ENCODE measurements at regions not wholly inside any gene's neighbourhood (a gene's known extent, or its start where the extent isn't known, plus 50 kb on each side); places are given as distances from the start of the nearest gene placed in this dataset.

DNA sequence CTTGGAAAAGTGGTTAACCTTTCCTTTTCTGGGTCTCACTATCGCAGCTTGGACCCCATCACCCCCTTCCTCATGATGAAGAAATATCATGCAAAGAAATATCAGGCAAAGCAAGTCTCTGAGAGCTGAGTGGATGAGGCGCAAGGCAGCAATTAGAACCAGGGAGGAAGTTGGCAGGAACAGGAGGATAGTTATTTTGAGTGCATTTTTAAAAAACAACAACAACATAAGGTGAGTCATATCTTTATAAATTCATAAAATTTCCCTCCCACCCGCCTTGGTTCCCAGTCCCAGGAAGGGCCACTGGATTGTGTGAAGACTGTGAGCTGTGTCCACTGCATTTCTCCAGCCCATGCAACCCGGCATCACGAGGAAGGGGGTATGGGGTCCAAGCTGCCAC lies 316.9 kb upstream of the TLE3 start:
- Histone ChIP-seq H2BK20ac (ENCODE audit: low read depth, low read length, poor library complexity, severe bottlenecking) (no peak overlapping the region), H3K18ac (ENCODE audit: insufficient read length, low read depth, low read length) (no peak overlapping the region), H3T11ph (ENCODE audit: low read length) (no peak overlapping the region), H3K4ac (ENCODE audit: low read depth, low read length) (no peak overlapping the region), H3K23ac (ENCODE audit: insufficient read length, low read depth, low read length) (no peak overlapping the region), H4K5ac (ENCODE audit: insufficient read length, low read depth, low read length) (no peak overlapping the region), H4K20me1 (ENCODE audit: control insufficient read depth, insufficient read depth, insufficient read length) (no peaks in the 10 kb centered on the region), H3K4me2 (ENCODE audit: insufficient read depth, insufficient read length, low read length) (no peak overlapping the region), H2AFZ (ENCODE audit: low read length) (no peak overlapping the region), H2BK120ac (ENCODE audit: low read depth, low read length, poor library complexity, severe bottlenecking) (no peak overlapping the region), H2BK5ac (ENCODE audit: insufficient read length, low read length) (no peak overlapping the region), H2AK5ac (ENCODE audit: insufficient read length, low read length) (no peak overlapping the region), H3K79me1 (ENCODE audit: insufficient read depth, low read depth, low read length, poor library complexity, severe bottlenecking) (no peaks in the 10 kb centered on the region), H2BK15ac (ENCODE audit: low read depth, low read length) (no peak overlapping the region), H3K9ac (ENCODE audit: extremely low read depth, insufficient read length, low read length) (no peak overlapping the region), H3K4me1 (ENCODE audit: insufficient read depth, low read length) (no peaks in the 10 kb centered on the region), H3K79me2 (ENCODE audit: insufficient read depth, low read length) (no peaks in the 10 kb centered on the region), H4K91ac (ENCODE audit: insufficient read length, low read depth, low read length) (no peak overlapping the region), H3K27ac (ENCODE audit: insufficient read length, low read depth, low read length) (no peak overlapping the region), H3K27me3 (ENCODE audit: insufficient read depth, low read length) (no peaks in the 10 kb centered on the region), H3K56ac (ENCODE audit: insufficient read length, low read depth, low read length) (no peak overlapping the region), H2BK12ac (ENCODE audit: insufficient read length, low read depth, low read length) (no peak overlapping the region), H3K14ac (ENCODE audit: insufficient read depth, low read length) (no peak overlapping the region), H3K23me2 (ENCODE audit: insufficient read length, low read depth, low read length, poor library complexity, severe bottlenecking) (no peaks in the 10 kb centered on the region), H4K8ac (replicated peaks; ENCODE audit: insufficient read length, low read depth, low read length) (no peak overlapping the region), H3K9me3 (ENCODE audit: control insufficient read depth, low read depth, low read length) (no peaks in the 10 kb centered on the region)
- Mint-ChIP-seq H3K27me3 (ENCODE audit: low read depth) (peaks cover 14% of the 10 kb centered on the region), H3K4me1 (peaks cover 32 to 33% of the 10 kb centered on the region in 2 experiments), H3K27ac (no peak overlapping the region), H3K36me3 (ENCODE audit: insufficient read depth in 1 of 3, low read depth in 3 of 3) (no peaks in the 10 kb centered on the region), H3K9me3 (no peaks in the 10 kb centered on the region; a peak in 3 of 5 replicates), H3K4me3 (no peak overlapping the region)
- no peak for DNase-seq
- TF ChIP-seq, protein P1, sequence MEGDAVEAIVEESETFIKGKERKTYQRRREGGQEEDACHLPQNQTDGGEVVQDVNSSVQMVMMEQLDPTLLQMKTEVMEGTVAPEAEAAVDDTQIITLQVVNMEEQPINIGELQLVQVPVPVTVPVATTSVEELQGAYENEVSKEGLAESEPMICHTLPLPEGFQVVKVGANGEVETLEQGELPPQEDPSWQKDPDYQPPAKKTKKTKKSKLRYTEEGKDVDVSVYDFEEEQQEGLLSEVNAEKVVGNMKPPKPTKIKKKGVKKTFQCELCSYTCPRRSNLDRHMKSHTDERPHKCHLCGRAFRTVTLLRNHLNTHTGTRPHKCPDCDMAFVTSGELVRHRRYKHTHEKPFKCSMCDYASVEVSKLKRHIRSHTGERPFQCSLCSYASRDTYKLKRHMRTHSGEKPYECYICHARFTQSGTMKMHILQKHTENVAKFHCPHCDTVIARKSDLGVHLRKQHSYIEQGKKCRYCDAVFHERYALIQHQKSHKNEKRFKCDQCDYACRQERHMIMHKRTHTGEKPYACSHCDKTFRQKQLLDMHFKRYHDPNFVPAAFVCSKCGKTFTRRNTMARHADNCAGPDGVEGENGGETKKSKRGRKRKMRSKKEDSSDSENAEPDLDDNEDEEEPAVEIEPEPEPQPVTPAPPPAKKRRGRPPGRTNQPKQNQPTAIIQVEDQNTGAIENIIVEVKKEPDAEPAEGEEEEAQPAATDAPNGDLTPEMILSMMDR (conservative IDR thresholded peaks at IDR 0.05) = no peak
- no CpG with 5 or more reads among the region's 5 CpGs for WGBS (ENCODE audit: extremely low coverage, insufficient read length, low lambda C conversion rate)
